LNCaP clone FGC (cell line): ENCODE measurements at regions not wholly inside any gene's neighbourhood (a gene's known extent, or its start where the extent isn't known, plus 50 kb on each side); places are given as distances from the start of the nearest gene placed in this dataset.

Experiments
- DNase-seq: peaks from one replicate; pipeline ENCODE4 v3.0.0-alpha.2; 2011; ENCODE audit warnings: low read depth
- H3K4me3 ChIP-seq: 2 replicates; pipeline ENCODE4 v1.5.1; 2011; ENCODE audit warnings: mild to moderate bottlenecking, low read depth, low read length, control low read depth
- TF ChIP-seq, protein P1 (sequence below): IDR thresholded peaks from 2 replicates; pipeline ENCODE4 v1.5.1; 2012; ENCODE audit warnings: mild to moderate bottlenecking; ENCODE audit not compliant: control insufficient read depth, insufficient read depth; ENCODE audit errors: extremely low read depth

DNA sequence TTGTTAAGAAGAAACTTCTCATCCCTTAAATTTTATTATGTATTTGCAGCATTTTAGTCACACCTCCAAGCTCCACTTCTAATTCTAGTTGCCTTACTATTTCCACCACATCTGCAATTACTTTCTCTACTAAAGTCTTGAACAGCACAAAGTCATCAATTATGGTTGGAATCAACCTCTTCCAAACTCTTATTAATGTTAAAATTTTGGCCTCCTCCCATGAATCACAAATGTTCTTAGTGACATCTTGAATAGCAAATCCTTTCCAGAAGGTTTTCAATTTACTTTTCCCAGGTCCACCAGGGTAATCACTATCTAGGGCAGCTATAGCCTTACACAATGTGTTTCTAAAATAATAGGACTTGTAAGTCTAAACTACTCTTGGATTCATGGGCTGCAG lies 126.3 kb upstream of the POM121L12 start:
- TF ChIP-seq, protein P1, sequence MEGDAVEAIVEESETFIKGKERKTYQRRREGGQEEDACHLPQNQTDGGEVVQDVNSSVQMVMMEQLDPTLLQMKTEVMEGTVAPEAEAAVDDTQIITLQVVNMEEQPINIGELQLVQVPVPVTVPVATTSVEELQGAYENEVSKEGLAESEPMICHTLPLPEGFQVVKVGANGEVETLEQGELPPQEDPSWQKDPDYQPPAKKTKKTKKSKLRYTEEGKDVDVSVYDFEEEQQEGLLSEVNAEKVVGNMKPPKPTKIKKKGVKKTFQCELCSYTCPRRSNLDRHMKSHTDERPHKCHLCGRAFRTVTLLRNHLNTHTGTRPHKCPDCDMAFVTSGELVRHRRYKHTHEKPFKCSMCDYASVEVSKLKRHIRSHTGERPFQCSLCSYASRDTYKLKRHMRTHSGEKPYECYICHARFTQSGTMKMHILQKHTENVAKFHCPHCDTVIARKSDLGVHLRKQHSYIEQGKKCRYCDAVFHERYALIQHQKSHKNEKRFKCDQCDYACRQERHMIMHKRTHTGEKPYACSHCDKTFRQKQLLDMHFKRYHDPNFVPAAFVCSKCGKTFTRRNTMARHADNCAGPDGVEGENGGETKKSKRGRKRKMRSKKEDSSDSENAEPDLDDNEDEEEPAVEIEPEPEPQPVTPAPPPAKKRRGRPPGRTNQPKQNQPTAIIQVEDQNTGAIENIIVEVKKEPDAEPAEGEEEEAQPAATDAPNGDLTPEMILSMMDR = no peak
- DNase-seq = no peak
- H3K4me3 ChIP-seq = no peak overlapping the region

GRCh38 chr7:52897713-52898112 lies 137.7 kb upstream of the POM121L12 start:
- TF ChIP-seq, protein P1 = no peak
- no peak for DNase-seq
- H3K4me3 ChIP-seq = no peak overlapping the region

DNA sequence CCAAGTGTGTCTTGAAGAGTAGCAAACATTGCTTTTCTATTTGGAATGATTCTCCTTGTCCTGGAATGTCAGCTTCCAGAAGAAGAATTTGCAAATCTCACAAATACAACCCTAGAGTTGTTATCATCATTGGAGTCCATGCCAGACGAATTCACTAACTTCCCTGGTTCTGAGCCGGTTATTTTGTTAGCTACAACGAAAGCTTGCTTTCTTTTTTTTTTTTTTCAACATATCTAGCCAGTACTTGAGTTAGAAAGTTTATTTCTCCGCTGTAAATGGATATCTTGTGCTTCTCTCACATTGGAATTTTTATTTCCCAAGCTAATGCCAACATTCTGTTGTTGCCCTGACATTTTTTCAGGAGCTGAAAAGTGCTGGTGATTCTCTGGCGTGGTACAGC lies 138.1 kb upstream of the POM121L12 start:
- H3K4me3 ChIP-seq = no peak overlapping the region
- TF ChIP-seq, protein P1 = no peak
- no peak for DNase-seq

- TF ChIP-seq, protein P1 = no peak
- DNase-seq = no peak
Measured at GRCh38 chr7:52877240-52877639, 158.2 kb upstream of the POM121L12 start.

GRCh38 chr7:52876402-52876801 lies 159.0 kb upstream of the POM121L12 start:
- H3K4me3 ChIP-seq = no peak overlapping the region
- TF ChIP-seq, protein P1 = no peak
- DNase-seq = no peak

More at GRCh38 chr7:52877240-52877639, 158.2 kb upstream of the POM121L12 start:
- no peak overlapping the region for H3K4me3 ChIP-seq

- no peak for DNase-seq
- TF ChIP-seq, protein P1 = no peak
Measured at GRCh38 chr7:52863652-52864051, 171.8 kb upstream of the POM121L12 start.

DNA sequence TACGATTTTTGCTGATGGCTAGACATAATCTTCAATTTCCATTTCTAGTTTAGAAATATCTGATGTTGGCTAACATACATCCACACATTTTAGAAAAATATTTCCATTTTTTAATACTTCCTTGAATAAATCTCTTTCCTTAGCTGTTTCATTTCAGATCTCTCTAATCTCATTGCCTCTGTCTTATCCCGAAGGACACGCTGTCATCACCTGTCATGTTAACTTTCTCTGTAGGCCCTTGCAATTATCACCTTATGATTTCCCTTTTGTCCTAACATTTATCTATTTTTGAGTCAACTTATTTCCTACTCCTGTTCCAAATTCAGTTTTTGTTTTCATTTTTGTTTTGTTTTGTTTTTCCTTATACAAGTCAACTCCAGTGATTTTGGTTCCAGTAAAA lies 173.1 kb upstream of the POM121L12 start:
- DNase-seq = no peak

More at GRCh38 chr7:52863652-52864051, 171.8 kb upstream of the POM121L12 start:
- H3K4me3 ChIP-seq = no peak overlapping the region

More for the DNA sequence above, 173.1 kb upstream of the POM121L12 start:
- TF ChIP-seq, protein P1 = no peak
- no peak overlapping the region for H3K4me3 ChIP-seq
